Smooth muscle cell (in vitro differentiated cells): ENCODE measurements at regions not wholly inside any gene's neighbourhood (a gene's known extent, or its start where the extent isn't known, plus 50 kb on each side); places are given as distances from the start of the nearest gene placed in this dataset.

Source experiments
- DNase-seq: peaks from one replicate; lab custom pipeline; 2025; ENCODE audit not compliant: unreplicated experiment; lab: John Stamatoyannopoulos, UW
- H2AFZ ChIP-seq: fragments of 200-600 bp; sonication (generic); 2 replicates; pipeline ENCODE4 v1.6.0; 2016; ENCODE audit warnings: antibody characterized with exemption, low read depth, mild to moderate bottlenecking
- H3F3A ChIP-seq: fragments of 200-600 bp; sonication (generic); 2 replicates; pipeline ENCODE4 v1.6.0; 2017; ENCODE audit warnings: antibody characterized with exemption, low read depth
- H3K27ac ChIP-seq: fragments of 200-600 bp; sonication (generic); 2 replicates; pipeline ENCODE4 v1.5.1; 2016; ENCODE audit warnings: low read depth, mild to moderate bottlenecking
- H3K27me3 ChIP-seq: fragments of 200-600 bp; sonication (generic); 2 replicates; pipeline ENCODE4 v1.6.1; 2016; ENCODE audit warnings: low read depth, mild to moderate bottlenecking
- H3K36me3 ChIP-seq: fragments of 200-600 bp; sonication (generic); 2 replicates; pipeline ENCODE4 v1.5.1; 2016; ENCODE audit warnings: low read depth
- H3K4me1 ChIP-seq: fragments of 200-600 bp; sonication (generic); 2 replicates; pipeline ENCODE4 v1.5.1; 2016; ENCODE audit warnings: low read depth
- H3K4me2 ChIP-seq: fragments of 200-600 bp; sonication (generic); 2 replicates; pipeline ENCODE4 v1.6.0; 2016; ENCODE audit warnings: mild to moderate bottlenecking
- H3K4me3 ChIP-seq: fragments of 200-600 bp; sonication (generic); 2 replicates; pipeline ENCODE4 v1.5.1; 2016; ENCODE audit warnings: mild to moderate bottlenecking
- H3K79me2 ChIP-seq: fragments of 200-600 bp; sonication (generic); 2 replicates; pipeline ENCODE4 v1.6.0; 2016; ENCODE audit warnings: low read depth, mild to moderate bottlenecking
- H3K9ac ChIP-seq: fragments of 200-600 bp; sonication (generic); 2 replicates; pipeline ENCODE4 v1.6.0; 2016; ENCODE audit warnings: low read depth
- H3K9me3 ChIP-seq: fragments of 200-600 bp; sonication (generic); replicated peaks from 2 replicates; pipeline ENCODE4 v1.5.1; 2016; ENCODE audit warnings: low read depth
- H4K20me1 ChIP-seq: fragments of 200-600 bp; sonication (generic); 2 replicates; pipeline ENCODE4 v1.6.0; 2016; ENCODE audit warnings: low read depth
- WGBS: methylation state at CpG from one replicate; pipeline ENCODE4 v1.1.7; 2016; ENCODE audit warnings: low lambda C conversion rate; 5-methylcytosine and 5-hydroxymethylcytosine counted together
- TF ChIP-seq, protein P1 (sequence below): fragments of 200-600 bp; sonication (generic); IDR thresholded peaks from 2 replicates; pipeline ENCODE4 v1.5.1; 2017; ENCODE audit warnings: borderline replicate concordance, mild to moderate bottlenecking, antibody characterized with exemption; ENCODE audit not compliant: insufficient read depth, poor library complexity, severe bottlenecking

DNA sequence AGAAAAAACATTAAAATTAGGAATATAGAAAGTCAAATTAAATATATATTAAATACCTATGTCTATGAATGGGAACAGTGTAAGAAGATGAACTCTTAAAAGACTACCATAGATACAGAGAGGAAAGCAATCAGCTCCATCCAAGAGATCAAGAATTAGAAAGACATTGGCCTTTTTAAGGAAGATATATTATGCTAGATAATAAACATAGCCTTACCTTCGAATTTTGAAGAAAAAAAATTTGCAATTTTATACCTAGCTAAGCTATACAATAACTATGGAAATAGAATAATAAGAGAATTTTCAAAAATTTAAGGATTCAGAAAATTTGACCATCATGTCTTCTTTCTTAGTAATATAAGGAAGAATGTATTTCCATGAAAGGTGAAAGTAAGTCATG lies 74.7 kb upstream of the MYT1L start:
- Histone ChIP-seq H3K79me2 (no peaks in the 10 kb centered on the region), H3K27ac (no peak overlapping the region), H4K20me1 (no peaks in the 10 kb centered on the region), H3K27me3 (no peaks in the 10 kb centered on the region), H3K9ac (no peak overlapping the region), H3K9me3 (no peaks in the 10 kb centered on the region), H3K4me3 (no peak overlapping the region), H3K36me3 (no peaks in the 10 kb centered on the region), H3K4me1 (no peaks in the 10 kb centered on the region), H3K4me2 (no peak overlapping the region), H2AFZ (no peak overlapping the region), H3F3A (no peaks in the 10 kb centered on the region)
- WGBS = 73% methylated on average over 1 of the region's 1 CpG
- no peak for DNase-seq
- TF ChIP-seq, protein P1, sequence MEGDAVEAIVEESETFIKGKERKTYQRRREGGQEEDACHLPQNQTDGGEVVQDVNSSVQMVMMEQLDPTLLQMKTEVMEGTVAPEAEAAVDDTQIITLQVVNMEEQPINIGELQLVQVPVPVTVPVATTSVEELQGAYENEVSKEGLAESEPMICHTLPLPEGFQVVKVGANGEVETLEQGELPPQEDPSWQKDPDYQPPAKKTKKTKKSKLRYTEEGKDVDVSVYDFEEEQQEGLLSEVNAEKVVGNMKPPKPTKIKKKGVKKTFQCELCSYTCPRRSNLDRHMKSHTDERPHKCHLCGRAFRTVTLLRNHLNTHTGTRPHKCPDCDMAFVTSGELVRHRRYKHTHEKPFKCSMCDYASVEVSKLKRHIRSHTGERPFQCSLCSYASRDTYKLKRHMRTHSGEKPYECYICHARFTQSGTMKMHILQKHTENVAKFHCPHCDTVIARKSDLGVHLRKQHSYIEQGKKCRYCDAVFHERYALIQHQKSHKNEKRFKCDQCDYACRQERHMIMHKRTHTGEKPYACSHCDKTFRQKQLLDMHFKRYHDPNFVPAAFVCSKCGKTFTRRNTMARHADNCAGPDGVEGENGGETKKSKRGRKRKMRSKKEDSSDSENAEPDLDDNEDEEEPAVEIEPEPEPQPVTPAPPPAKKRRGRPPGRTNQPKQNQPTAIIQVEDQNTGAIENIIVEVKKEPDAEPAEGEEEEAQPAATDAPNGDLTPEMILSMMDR = no peak

DNA sequence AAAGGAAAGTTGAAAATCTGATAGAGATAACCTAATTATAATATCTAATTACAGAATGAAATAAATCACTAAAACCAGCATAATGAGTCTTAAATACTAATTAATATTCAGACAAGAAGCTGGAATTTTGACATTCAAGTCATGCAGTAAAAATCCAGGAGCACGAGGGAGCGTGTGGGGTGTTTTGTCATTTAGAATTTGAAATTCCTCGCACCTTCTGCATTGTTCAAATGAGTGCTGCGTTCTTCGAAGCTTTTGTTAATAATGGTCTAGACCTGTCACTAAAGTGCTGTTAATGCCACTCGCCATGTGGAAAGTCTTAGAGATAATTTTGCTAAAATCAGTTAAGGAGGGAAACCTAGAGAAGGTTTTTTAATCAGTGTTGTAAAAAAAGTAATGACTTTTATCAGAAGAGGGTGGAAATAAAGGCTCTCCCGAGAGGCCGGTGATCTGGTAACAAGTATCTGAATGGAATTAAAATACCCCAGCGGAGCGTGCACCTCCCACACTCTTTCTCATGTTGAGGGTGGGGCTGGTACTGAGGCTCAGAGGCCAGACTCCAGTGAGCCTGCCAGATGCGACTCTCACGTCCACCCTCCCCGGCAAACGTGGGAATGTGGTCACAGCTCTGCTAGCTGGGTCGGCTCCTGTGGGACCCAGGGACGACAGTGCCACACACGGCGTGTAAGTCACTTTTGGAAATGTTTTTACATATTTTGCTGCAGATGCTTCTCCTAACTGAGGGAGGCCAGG lies 69.4 kb upstream of the MYT1L start:
- TF ChIP-seq, protein P1 = no peak
- 83% methylated on average over 18 of the region's 18 CpGs for WGBS
- H3K27ac ChIP-seq = no peak overlapping the region
- no peaks in the 10 kb centered on the region for H3K36me3 ChIP-seq
- H4K20me1 ChIP-seq = no peaks in the 10 kb centered on the region
- no peak for DNase-seq
- no peaks in the 10 kb centered on the region for H3K9me3 ChIP-seq
- H2AFZ ChIP-seq = no peak overlapping the region
- no peak overlapping the region for H3K9ac ChIP-seq
- H3K4me2 ChIP-seq = no peak overlapping the region
- H3K79me2 ChIP-seq = no peaks in the 10 kb centered on the region
- H3K4me3 ChIP-seq = no peak overlapping the region
- H3K27me3 ChIP-seq = no peaks in the 10 kb centered on the region
- no peaks in the 10 kb centered on the region for H3K4me1 ChIP-seq
- no peaks in the 10 kb centered on the region for H3F3A ChIP-seq

DNA sequence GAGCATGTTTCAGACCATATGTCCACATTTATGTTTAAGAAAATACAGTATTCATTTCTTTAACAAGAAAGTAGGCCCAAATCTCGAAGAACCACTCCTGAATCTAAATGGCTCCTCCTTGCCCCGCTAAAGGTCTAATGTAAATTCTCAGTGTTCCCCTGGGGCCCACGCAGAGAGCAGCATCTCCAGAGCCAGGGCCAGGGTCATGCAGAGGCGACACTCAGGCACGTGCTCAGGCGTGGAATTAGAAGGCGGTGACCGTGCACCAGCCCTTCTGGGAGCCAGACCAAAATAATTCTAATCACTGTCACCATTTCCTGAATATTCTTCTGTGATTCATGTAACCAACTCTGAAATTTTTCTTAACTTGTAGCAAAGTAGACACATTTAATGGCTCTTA lies 68.3 kb upstream of the MYT1L start:
- no peak overlapping the region for H3K9ac ChIP-seq
- H3K4me3 ChIP-seq = no peak overlapping the region
- 91% methylated on average over 8 of the region's 8 CpGs for WGBS
- H2AFZ ChIP-seq = no peak overlapping the region
- no peak overlapping the region for H3K4me2 ChIP-seq
- H3K79me2 ChIP-seq = no peaks in the 10 kb centered on the region
- H3K36me3 ChIP-seq = no peaks in the 10 kb centered on the region
- no peaks in the 10 kb centered on the region for H4K20me1 ChIP-seq
- no peaks in the 10 kb centered on the region for H3K9me3 ChIP-seq
- no peak overlapping the region for H3K27ac ChIP-seq
- TF ChIP-seq, protein P1 = no peak
- no peak for DNase-seq
- no peaks in the 10 kb centered on the region for H3K27me3 ChIP-seq
- no peaks in the 10 kb centered on the region for H3F3A ChIP-seq
- H3K4me1 ChIP-seq = no peaks in the 10 kb centered on the region

DNA sequence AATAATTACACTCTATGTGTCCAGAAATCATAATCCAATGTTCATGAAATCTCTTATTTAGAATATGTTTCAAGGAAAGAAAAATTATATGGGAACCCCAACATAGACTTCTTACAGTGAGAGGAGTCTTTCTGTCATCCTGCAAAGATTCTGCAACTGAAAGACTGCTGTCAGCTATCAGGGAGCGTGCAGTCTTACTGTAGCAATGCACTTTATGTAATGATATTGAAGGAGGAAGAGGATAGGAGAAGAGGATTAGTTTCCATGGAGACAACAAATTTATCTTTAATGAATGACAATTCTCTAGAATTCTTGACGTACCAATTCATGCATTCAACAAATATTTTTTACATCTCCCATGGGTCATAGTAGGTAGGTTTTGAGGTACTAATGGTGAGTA lies 61.3 kb upstream of the MYT1L start:
- no peaks in the 10 kb centered on the region for H3K36me3 ChIP-seq
- no peak overlapping the region for H3K4me3 ChIP-seq
- no peak for DNase-seq
- no peaks in the 10 kb centered on the region for H3F3A ChIP-seq
- H3K4me1 ChIP-seq = no peaks in the 10 kb centered on the region
- TF ChIP-seq, protein P1 = no peak
- no peaks in the 10 kb centered on the region for H3K79me2 ChIP-seq
- no peaks in the 10 kb centered on the region for H4K20me1 ChIP-seq
- no peak overlapping the region for H3K27ac ChIP-seq
- 84% methylated on average over 2 of the region's 2 CpGs for WGBS
- no peak overlapping the region for H2AFZ ChIP-seq
- H3K9ac ChIP-seq = no peak overlapping the region
- H3K9me3 ChIP-seq = no peaks in the 10 kb centered on the region
- H3K4me2 ChIP-seq = no peak overlapping the region
- H3K27me3 ChIP-seq = no peaks in the 10 kb centered on the region
